GM13976 (cell line): ENCODE measurements at regions not wholly inside any gene's neighbourhood (a gene's known extent, or its start where the extent isn't known, plus 50 kb on each side); places are given as distances from the start of the nearest gene placed in this dataset.

Experiments
- DNase-seq: peaks from one replicate; pipeline ENCODE4 v3.0.0; 2012; ENCODE audit warnings: low spot score
- in situ Hi-C: fragments of 300-500 bp; cut with MboI; formaldehyde crosslinking; loops from one replicate; pipeline ENCODE4 v1.12.0; 2022; ENCODE audit warnings: low sequenced_read_pairs, mixed read lengths, inconsistent platforms; ENCODE audit not compliant: unreplicated experiment
- TF ChIP-seq, protein P1 (sequence below): IDR thresholded peaks from 2 replicates; pipeline ENCODE4 v1.5.1; 2012; ENCODE audit warnings: borderline replicate concordance, mild to moderate bottlenecking; ENCODE audit not compliant: insufficient read depth; ENCODE audit errors: extremely low read depth, missing control alignments, control extremely low read depth

DNA sequence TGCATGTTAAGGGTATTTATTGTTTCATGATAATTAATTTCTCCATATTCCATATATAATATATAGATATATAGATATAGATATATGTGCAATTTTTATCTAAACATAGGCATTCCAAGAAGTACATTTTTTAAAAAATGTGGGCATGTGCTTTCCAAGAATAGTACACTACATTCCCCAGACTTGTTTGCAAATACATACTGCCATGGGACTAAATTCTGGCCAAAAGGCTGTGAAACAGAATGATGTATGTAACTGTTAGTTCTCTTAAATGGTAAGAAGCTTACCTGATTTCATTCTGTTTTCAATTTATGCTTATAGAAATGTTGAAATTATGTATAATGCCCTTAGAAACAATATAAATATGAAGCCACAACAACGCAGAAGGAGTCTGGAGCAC lies 503.2 kb upstream of the SPRY2 start:
- DNase-seq: no peak
- TF ChIP-seq, protein P1, sequence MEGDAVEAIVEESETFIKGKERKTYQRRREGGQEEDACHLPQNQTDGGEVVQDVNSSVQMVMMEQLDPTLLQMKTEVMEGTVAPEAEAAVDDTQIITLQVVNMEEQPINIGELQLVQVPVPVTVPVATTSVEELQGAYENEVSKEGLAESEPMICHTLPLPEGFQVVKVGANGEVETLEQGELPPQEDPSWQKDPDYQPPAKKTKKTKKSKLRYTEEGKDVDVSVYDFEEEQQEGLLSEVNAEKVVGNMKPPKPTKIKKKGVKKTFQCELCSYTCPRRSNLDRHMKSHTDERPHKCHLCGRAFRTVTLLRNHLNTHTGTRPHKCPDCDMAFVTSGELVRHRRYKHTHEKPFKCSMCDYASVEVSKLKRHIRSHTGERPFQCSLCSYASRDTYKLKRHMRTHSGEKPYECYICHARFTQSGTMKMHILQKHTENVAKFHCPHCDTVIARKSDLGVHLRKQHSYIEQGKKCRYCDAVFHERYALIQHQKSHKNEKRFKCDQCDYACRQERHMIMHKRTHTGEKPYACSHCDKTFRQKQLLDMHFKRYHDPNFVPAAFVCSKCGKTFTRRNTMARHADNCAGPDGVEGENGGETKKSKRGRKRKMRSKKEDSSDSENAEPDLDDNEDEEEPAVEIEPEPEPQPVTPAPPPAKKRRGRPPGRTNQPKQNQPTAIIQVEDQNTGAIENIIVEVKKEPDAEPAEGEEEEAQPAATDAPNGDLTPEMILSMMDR: no peak
- in situ Hi-C loops: no loop called here

DNA sequence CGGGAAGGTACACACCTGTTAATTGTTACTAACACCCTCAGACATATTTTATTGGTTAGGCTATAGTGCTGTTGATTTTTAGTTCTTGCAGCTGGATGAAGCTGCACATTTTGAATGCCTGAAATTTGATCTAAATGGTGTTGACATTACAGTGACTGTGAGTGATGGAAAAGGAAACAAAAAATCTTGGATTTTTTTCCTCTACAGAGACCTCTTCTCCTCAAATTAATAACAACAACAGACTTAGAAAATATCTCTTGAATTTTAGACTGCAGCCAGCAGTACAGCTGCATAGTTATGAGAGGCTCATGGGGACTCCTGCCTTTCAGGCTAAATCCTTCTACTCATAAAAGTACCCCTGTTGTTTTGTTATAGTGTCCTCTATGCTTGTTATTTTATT lies 500.5 kb upstream of the SPRY2 start:
- DNase-seq: no peak
- in situ Hi-C loops: no loop called here
- TF ChIP-seq, protein P1: no peak

DNA sequence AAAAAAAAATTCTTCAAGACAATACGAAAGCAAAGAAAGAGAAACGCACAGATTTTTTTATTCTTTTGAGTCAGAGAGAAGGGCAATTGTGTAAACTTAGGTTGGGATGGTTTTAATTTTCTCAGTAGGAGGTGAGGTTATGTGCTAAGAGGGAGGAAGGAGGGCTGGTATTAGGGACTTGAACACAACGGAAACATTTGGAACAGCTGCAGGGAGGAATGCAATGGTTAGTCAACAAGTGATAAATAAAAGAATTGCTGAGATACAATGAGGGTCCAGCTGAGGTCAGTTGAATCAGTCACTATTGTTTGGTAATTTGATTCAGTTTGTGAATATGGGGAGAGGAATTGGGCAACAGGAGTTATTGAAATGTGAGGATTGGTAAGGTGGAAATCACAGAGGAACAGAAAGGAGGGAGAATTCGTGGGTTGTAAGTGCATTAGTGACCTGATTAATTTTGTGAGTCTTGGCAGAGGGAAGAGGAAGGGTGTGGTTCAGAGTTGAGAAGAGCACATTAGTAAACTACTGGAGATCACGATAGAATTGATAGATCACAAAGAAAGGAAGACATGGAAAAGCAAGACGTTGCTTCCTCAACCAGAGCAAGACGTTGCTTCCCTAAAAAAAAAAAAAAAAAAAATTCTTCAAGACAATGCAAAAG lies 499.5 kb upstream of the SPRY2 start:
- no peak for DNase-seq
- TF ChIP-seq, protein P1: no peak
- in situ Hi-C loops: no loop called here

DNA sequence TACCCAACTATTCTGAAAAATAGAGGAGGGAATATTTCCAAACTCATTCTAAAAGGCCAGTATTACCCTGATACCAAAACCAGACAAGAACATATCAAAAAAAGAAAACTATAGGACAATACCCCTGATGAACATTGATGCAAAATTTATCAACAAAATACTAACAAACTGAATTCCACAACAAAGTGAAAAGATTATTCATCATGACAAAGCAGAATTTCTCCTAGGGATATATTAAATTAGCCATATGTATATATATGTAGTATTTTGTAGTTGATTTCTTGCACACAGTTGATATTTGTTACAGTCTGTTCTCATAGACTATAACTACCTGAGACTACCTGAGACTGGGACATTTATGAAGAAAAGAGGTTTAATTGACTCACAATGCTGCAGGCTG lies 495.0 kb upstream of the SPRY2 start:
- TF ChIP-seq, protein P1: no peak
- in situ Hi-C loops: no loop called here

DNA sequence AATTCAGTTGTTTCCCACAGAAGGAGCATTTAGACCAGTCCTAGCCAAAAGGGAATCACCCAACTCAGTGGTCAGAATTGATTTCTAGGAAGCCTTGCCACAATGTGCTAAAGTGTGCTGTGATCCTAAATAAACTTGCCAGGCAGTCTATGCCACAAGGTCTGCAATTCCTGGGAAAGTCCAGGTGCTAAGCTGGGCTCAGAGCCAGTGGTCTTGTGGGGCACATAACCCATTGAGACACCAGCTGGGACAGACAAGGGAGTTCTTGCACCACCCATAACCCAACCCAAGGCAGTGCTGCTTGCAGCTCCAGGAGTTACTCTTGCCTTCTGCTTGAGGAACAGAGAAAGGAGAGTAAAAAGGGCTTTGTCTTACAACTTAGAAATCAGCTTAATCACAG lies 489.5 kb upstream of the SPRY2 start:
- TF ChIP-seq, protein P1: no peak
- in situ Hi-C loops: no loop called here
- no peak for DNase-seq

More for the DNA sequence above, 495.0 kb upstream of the SPRY2 start:
- DNase-seq: no peak

DNA sequence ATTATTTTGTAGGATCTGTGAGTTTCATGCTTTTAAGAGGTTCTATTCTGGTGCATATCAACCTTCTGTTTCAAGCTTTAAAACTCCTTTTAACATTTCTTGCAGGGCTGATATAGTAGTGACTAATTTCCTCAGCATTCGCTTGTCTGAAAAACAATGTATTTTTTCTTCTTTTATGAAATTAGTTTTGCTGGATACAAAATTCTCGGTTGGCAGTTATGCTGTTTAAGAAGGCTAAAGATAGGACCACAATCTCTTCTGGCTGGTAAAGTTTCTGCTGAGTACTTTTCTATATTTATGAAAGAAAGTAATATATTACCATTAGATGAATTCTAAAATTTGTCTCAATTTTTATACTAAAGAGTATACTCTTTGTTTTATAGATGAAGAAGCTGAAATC lies 487.8 kb upstream of the SPRY2 start:
- DNase-seq: no peak
- in situ Hi-C loops: no loop called here
- TF ChIP-seq, protein P1: no peak
